ENCODE measurements at regions not wholly inside any gene's neighbourhood (a gene's known extent, or its start where the extent isn't known, plus 50 kb on each side); places are given as distances from the start of the nearest gene placed in this dataset.
A peak's percentile ranks its signal among the peaks of the same experiment; 100 is the strongest.

- no peak for DNase-seq (ENCODE audit: low read depth in 2 of 2)
- H3K27me3 ChIP-seq (ENCODE audit: control insufficient read depth, insufficient read depth, low read length) = no peaks in the 10 kb centered on the region
- TF ChIP-seq, protein P1, sequence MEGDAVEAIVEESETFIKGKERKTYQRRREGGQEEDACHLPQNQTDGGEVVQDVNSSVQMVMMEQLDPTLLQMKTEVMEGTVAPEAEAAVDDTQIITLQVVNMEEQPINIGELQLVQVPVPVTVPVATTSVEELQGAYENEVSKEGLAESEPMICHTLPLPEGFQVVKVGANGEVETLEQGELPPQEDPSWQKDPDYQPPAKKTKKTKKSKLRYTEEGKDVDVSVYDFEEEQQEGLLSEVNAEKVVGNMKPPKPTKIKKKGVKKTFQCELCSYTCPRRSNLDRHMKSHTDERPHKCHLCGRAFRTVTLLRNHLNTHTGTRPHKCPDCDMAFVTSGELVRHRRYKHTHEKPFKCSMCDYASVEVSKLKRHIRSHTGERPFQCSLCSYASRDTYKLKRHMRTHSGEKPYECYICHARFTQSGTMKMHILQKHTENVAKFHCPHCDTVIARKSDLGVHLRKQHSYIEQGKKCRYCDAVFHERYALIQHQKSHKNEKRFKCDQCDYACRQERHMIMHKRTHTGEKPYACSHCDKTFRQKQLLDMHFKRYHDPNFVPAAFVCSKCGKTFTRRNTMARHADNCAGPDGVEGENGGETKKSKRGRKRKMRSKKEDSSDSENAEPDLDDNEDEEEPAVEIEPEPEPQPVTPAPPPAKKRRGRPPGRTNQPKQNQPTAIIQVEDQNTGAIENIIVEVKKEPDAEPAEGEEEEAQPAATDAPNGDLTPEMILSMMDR (conservative IDR thresholded peaks at IDR 0.05 in 1 of 2, IDR thresholded peaks at IDR 0.05 in 1 of 2; ENCODE audit: low read depth in 1 of 2, low read length in 2 of 2) = no peak
- no peak for TF ChIP-seq EZH2 (IDR thresholded peaks at IDR 0.05; ENCODE audit: low read length, missing control alignments)
- H3K9ac ChIP-seq (ENCODE audit: insufficient read depth, low read length) = no peak overlapping the region
- no peak overlapping the region for H3K27ac ChIP-seq (ENCODE audit: insufficient read depth, low read length)
- no peaks in the 10 kb centered on the region for H3K79me2 ChIP-seq (ENCODE audit: control insufficient read depth, insufficient read depth, low read length)
- H3K4me2 ChIP-seq (ENCODE audit: extremely low read depth, insufficient read depth, low read length) = no peak overlapping the region
- no peaks in the 10 kb centered on the region for H4K20me1 ChIP-seq (ENCODE audit: control insufficient read depth, extremely low read depth, insufficient read depth, low read length)
- no peaks in the 10 kb centered on the region for H3K36me3 ChIP-seq (ENCODE audit: control insufficient read depth, insufficient read depth, low read length)
- no peaks in the 10 kb centered on the region for H3K9me3 ChIP-seq (ENCODE audit: control insufficient read depth, insufficient read depth, low read depth, low read length)
- H3K4me3 ChIP-seq (replicated peaks in 1 of 4; ENCODE audit: control extremely low read depth in 1 of 4, insufficient read depth in 1 of 4, low read depth in 3 of 4, low read length in 4 of 4) = no peak overlapping the region
- H3K4me1 ChIP-seq (ENCODE audit: control insufficient read depth, extremely low read depth, insufficient read depth, low read length) = no peaks in the 10 kb centered on the region
- no peak overlapping the region for H2AFZ ChIP-seq (ENCODE audit: low read length)
Observed at GRCh38 chr13:85288698-85289097, 510.5 kb downstream of the SLITRK6 start.

DNA sequence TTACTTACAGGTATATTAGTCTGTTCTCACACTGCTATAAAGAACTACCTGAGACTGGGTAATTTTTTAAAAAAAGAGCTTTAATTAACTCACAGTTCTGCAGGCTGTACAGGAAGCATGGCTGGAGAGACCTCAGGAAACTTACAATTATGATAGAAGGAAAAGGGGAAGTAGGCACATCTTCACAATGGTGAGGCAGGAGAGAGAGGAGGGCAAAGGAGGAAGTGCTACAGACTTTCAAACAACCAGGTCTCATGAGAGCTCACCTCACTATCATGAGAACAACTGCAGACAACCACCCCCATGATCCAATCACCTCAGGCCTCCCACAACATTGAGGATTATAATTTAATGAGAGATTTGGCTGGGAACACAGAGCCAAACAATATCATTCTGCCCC, 511.7 kb downstream of the SLITRK6 start:
- H3K4me1 ChIP-seq (ENCODE audit: control insufficient read depth, extremely low read depth, insufficient read depth, low read length) = no peaks in the 10 kb centered on the region

DNA sequence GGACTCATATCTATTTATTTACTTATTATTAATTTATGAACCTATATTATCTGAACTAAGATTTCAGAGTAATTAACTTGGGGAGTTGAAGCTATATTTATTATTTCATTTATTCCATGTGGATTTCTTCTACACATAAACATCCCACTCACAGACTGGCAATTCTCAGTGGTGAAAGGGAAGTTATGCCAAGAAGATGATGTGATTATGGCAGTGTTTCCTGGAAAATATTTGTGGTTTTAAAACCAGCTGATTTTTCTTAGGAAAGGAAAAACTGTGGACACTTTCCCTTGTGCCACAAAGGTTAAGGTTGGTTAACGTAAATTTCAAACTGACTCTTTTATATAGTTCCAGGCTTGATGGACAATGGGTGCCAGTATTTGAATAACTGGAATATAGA, 513.1 kb downstream of the SLITRK6 start:
- H3K27ac ChIP-seq (ENCODE audit: insufficient read depth, low read length) = no peak overlapping the region
- peak; percentile 36 to 63 for DNase-seq (ENCODE audit: low read depth in 2 of 2)
- H3K36me3 ChIP-seq (ENCODE audit: control insufficient read depth, insufficient read depth, low read length) = no peaks in the 10 kb centered on the region
- no peaks in the 10 kb centered on the region for H4K20me1 ChIP-seq (ENCODE audit: control insufficient read depth, extremely low read depth, insufficient read depth, low read length)
- H3K9me3 ChIP-seq (ENCODE audit: control insufficient read depth, insufficient read depth, low read depth, low read length) = no peaks in the 10 kb centered on the region
- H3K27me3 ChIP-seq (ENCODE audit: control insufficient read depth, insufficient read depth, low read length) = no peaks in the 10 kb centered on the region
- H3K4me3 ChIP-seq (replicated peaks in 1 of 4; ENCODE audit: control extremely low read depth in 1 of 4, insufficient read depth in 1 of 4, low read depth in 3 of 4, low read length in 4 of 4) = no peak overlapping the region
- H3K79me2 ChIP-seq (ENCODE audit: control insufficient read depth, insufficient read depth, low read length) = no peaks in the 10 kb centered on the region
- H3K9ac ChIP-seq (ENCODE audit: insufficient read depth, low read length) = no peak overlapping the region
- TF ChIP-seq, protein P1 (conservative IDR thresholded peaks at IDR 0.05 in 1 of 2, IDR thresholded peaks at IDR 0.05 in 1 of 2; ENCODE audit: low read depth in 1 of 2, low read length in 2 of 2) = no peak
- TF ChIP-seq EZH2 (IDR thresholded peaks at IDR 0.05; ENCODE audit: low read length, missing control alignments) = no peak
- H2AFZ ChIP-seq (ENCODE audit: low read length) = no peak overlapping the region
- H3K4me2 ChIP-seq (ENCODE audit: extremely low read depth, insufficient read depth, low read length) = no peak overlapping the region
- no peaks in the 10 kb centered on the region for H3K4me1 ChIP-seq (ENCODE audit: control insufficient read depth, extremely low read depth, insufficient read depth, low read length)

More for the DNA sequence above, 511.7 kb downstream of the SLITRK6 start:
- DNase-seq (ENCODE audit: low read depth in 2 of 2) = no peak
- Histone ChIP-seq H3K9ac (ENCODE audit: insufficient read depth, low read length) (no peak overlapping the region), H3K4me3 (replicated peaks in 1 of 4; ENCODE audit: control extremely low read depth in 1 of 4, insufficient read depth in 1 of 4, low read depth in 3 of 4, low read length in 4 of 4) (no peak overlapping the region), H2AFZ (ENCODE audit: low read length) (no peak overlapping the region), H3K9me3 (ENCODE audit: control insufficient read depth, insufficient read depth, low read depth, low read length) (no peaks in the 10 kb centered on the region), H3K27ac (ENCODE audit: insufficient read depth, low read length) (no peak overlapping the region), H3K27me3 (ENCODE audit: control insufficient read depth, insufficient read depth, low read length) (no peaks in the 10 kb centered on the region), H3K4me2 (ENCODE audit: extremely low read depth, insufficient read depth, low read length) (no peak overlapping the region), H3K36me3 (ENCODE audit: control insufficient read depth, insufficient read depth, low read length) (no peaks in the 10 kb centered on the region), H3K79me2 (ENCODE audit: control insufficient read depth, insufficient read depth, low read length) (no peaks in the 10 kb centered on the region), H4K20me1 (ENCODE audit: control insufficient read depth, extremely low read depth, insufficient read depth, low read length) (no peaks in the 10 kb centered on the region)
- no peak for TF ChIP-seq EZH2 (IDR thresholded peaks at IDR 0.05; ENCODE audit: low read length, missing control alignments)
- TF ChIP-seq, protein P1 (conservative IDR thresholded peaks at IDR 0.05 in 1 of 2, IDR thresholded peaks at IDR 0.05 in 1 of 2; ENCODE audit: low read depth in 1 of 2, low read length in 2 of 2) = no peak
